ENCODE measurements at regions not wholly inside any gene's neighbourhood (a gene's known extent, or its start where the extent isn't known, plus 50 kb on each side); places are given as distances from the start of the nearest gene placed in this dataset.
"Not testable (repeated sequence)": the region's sequence is repeated elsewhere in the genome, so short reads cannot be mapped to it uniquely, and the experiment has no call there.

- H3K4me1 ChIP-seq (ENCODE audit: control insufficient read depth in 4 of 4, insufficient read depth in 4 of 4, low read length in 3 of 4); H3K36me3 ChIP-seq (ENCODE audit: control insufficient read depth in 4 of 4, insufficient read depth in 3 of 4, low read depth in 1 of 4, low read length in 3 of 4); H3K4me3 ChIP-seq (ENCODE audit: low read depth in 1 of 3, low read length in 3 of 3); H3K9me3 ChIP-seq (ENCODE audit: control insufficient read depth in 4 of 4, low read length in 3 of 4); DNase-seq (ENCODE audit: low spot score); H3K27ac ChIP-seq (ENCODE audit: low read depth in 1 of 2, low read length in 2 of 2); H3K27me3 ChIP-seq (ENCODE audit: control insufficient read depth in 4 of 4, insufficient read depth in 4 of 4, low read length in 3 of 4); H3K9ac ChIP-seq (ENCODE audit: low read depth in 1 of 2, low read length in 2 of 2): not testable (repeated sequence)
- WGBS: 88% methylated on average over 15 of the region's 15 CpGs
Measured at GRCh38 chr3:195637473-195638233, 53.9 kb upstream of the APOD start.

DNA sequence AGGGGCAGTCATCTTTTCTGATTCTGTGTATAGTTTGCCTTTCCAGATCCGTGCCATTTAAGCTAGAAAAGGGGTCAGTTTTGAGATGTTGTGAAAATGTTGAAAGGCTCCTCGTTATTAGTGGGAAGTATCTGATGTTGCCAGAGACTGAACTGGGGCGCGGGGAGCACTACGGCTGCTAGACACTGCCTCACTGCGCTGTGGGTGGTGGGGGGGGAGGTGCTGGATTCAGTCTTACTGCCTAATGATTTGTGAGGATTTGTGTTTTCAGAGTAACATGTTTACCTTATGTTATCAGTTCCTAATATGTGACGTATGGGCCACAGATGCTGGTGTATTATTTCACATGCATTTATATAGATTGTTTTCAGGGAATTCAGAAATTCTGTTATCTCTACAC, 53.3 kb upstream of the APOD start:
- H3K4me3 ChIP-seq (ENCODE audit: low read depth in 1 of 3, low read length in 3 of 3): not testable (repeated sequence)
- WGBS: 91% methylated on average over 5 of the region's 7 CpGs

DNA sequence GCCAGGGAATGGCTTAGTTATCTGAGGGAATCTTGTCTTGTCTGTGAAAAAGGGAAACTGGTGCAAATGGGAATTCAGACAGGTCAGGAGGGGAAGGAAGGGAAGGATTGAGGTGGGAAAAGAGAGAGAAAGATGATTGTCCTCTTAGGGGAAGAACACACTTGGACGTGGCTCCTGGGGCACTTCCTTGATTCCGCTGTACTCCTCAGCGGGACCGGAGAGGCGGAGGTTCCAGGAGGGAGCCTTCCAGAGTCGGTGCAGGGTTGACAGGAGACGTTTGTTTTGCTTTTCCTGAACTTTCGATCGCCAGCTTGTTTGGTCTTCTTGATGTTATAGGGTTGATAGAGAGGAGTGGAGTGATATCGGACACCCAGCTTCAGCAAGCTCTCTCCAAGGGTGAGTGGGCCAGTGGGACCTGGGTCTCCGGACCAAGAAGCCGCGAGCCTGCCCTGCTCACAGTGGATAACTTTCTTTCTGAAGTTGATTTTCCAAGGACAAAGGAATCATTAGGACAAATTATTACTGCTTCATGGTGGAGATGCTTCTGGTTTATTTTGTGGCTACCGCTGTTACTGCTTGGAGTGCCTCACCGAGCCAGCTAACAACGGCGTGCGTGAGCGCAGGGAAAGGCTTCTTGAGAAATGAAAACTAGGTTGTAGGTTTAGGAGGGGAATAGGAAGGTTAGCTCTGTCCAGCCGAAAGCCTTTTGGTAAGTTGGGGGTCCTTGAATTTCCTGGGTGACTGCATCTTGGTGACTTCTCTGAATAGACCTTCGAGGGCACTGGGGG, 52.4 kb upstream of the APOD start:
- 60% methylated on average over 16 of the region's 21 CpGs for WGBS
- not testable (repeated sequence) for H3K4me1 ChIP-seq (ENCODE audit: control insufficient read depth in 4 of 4, insufficient read depth in 4 of 4, low read length in 3 of 4); H3K36me3 ChIP-seq (ENCODE audit: control insufficient read depth in 4 of 4, insufficient read depth in 3 of 4, low read depth in 1 of 4, low read length in 3 of 4); H3K27me3 ChIP-seq (ENCODE audit: control insufficient read depth in 4 of 4, insufficient read depth in 4 of 4, low read length in 3 of 4); H3K9ac ChIP-seq (ENCODE audit: low read depth in 1 of 2, low read length in 2 of 2); H3K4me3 ChIP-seq (ENCODE audit: low read depth in 1 of 3, low read length in 3 of 3); H3K27ac ChIP-seq (ENCODE audit: low read depth in 1 of 2, low read length in 2 of 2); H3K9me3 ChIP-seq (ENCODE audit: control insufficient read depth in 4 of 4, low read length in 3 of 4)
- peak; percentile 4 for DNase-seq (ENCODE audit: low spot score)

More for the DNA sequence above, 53.3 kb upstream of the APOD start:
- not testable (repeated sequence) for H3K27ac ChIP-seq (ENCODE audit: low read depth in 1 of 2, low read length in 2 of 2); H3K4me1 ChIP-seq (ENCODE audit: control insufficient read depth in 4 of 4, insufficient read depth in 4 of 4, low read length in 3 of 4); H3K27me3 ChIP-seq (ENCODE audit: control insufficient read depth in 4 of 4, insufficient read depth in 4 of 4, low read length in 3 of 4); H3K9ac ChIP-seq (ENCODE audit: low read depth in 1 of 2, low read length in 2 of 2); DNase-seq (ENCODE audit: low spot score); H3K36me3 ChIP-seq (ENCODE audit: control insufficient read depth in 4 of 4, insufficient read depth in 3 of 4, low read depth in 1 of 4, low read length in 3 of 4); H3K9me3 ChIP-seq (ENCODE audit: control insufficient read depth in 4 of 4, low read length in 3 of 4)

DNA sequence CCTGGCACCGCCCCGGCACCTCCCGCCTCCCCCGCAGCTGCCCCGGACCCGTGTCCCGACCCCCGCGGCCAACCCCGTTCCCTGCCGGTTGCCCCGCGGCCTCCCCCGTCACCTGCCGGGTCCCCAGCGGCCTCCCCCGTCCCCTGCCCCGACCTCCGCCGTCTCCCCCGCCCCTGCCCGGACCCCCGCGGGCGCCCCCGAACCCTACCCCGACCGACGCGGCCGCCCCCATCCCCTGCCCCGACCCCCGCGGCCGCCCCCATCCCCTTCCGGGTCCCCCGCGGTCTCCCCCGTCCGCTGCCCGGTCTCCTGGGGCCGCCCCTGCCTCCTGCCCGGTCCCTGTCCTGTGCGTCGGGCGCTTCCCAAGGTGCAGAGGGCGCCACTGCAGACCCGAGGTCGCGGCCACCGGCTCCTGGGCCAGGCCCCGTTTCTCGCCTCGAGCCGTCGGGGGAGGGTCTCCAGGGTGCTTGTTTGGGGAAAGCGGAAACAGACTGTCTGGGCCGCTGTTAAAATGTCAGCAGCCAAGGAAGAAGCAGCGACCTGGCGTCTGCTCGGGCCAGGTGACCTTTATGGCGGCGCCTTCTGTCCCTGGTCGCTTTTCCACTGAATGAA, 51.6 kb upstream of the APOD start:
- not testable (repeated sequence) for H3K4me3 ChIP-seq (ENCODE audit: low read depth in 1 of 3, low read length in 3 of 3); DNase-seq (ENCODE audit: low spot score)
- WGBS: under 1% methylated on average over 15 of the region's 64 CpGs

DNA sequence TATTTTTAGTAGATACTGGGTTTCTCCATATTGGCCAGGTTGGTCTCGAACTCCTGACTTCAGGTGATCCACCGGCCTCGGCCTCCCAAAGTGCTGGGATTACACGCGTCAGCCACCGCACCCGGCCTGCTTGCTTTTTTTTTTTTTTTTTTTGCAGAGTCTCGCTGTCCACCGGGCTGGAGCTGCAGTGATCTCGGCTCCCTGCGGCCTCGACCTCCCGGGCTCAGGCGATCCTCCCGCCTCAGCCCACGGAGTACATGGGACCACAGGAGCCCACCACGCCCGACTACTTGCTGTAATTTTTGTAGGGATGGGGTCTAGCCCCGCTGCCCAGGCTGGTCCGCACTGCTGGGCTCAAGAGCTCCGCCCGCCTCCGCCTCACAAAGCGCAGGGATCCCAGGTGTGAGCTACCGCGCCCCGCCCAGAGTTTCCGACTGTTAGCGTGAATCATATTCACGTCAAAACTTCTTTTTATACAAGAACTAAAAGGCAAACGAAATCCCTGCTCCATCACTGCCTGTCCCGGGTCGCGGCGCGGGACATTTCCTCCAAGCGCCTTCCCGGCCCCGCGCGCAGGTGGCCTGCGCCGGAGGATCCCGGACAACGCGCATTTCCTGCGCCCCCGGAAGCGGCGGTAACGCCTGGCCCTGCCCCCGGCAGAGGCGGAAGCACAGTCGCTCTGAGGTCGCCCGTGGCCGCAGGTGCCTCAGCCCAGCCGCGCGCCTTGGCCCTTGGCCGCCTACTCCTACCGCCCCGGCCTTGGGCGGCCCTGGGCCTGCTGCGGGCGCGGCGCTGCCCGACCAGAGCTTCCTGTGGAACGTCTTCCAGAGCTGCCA, 50.9 kb upstream of the APOD start:
- H3K9ac ChIP-seq (ENCODE audit: low read depth in 1 of 2, low read length in 2 of 2); H3K4me1 ChIP-seq (ENCODE audit: control insufficient read depth in 4 of 4, insufficient read depth in 4 of 4, low read length in 3 of 4); H3K27me3 ChIP-seq (ENCODE audit: control insufficient read depth in 4 of 4, insufficient read depth in 4 of 4, low read length in 3 of 4); H3K36me3 ChIP-seq (ENCODE audit: control insufficient read depth in 4 of 4, insufficient read depth in 3 of 4, low read depth in 1 of 4, low read length in 3 of 4); H3K9me3 ChIP-seq (ENCODE audit: control insufficient read depth in 4 of 4, low read length in 3 of 4); DNase-seq (ENCODE audit: low spot score): not testable (repeated sequence)
- H3K27ac ChIP-seq (ENCODE audit: low read depth in 1 of 2, low read length in 2 of 2): peak overlapping the region in 1 of 2 donors; percentile 54
- WGBS: under 1% methylated on average over 11 of the region's 70 CpGs
- H3K4me3 ChIP-seq (ENCODE audit: low read depth in 1 of 3, low read length in 3 of 3): peak overlapping the region in 2 of 3 donors; percentile 36 to 37

More for the DNA sequence above, 51.6 kb upstream of the APOD start:
- not testable (repeated sequence) for H3K9me3 ChIP-seq (ENCODE audit: control insufficient read depth in 4 of 4, low read length in 3 of 4); H3K27ac ChIP-seq (ENCODE audit: low read depth in 1 of 2, low read length in 2 of 2); H3K9ac ChIP-seq (ENCODE audit: low read depth in 1 of 2, low read length in 2 of 2); H3K27me3 ChIP-seq (ENCODE audit: control insufficient read depth in 4 of 4, insufficient read depth in 4 of 4, low read length in 3 of 4); H3K36me3 ChIP-seq (ENCODE audit: control insufficient read depth in 4 of 4, insufficient read depth in 3 of 4, low read depth in 1 of 4, low read length in 3 of 4); H3K4me1 ChIP-seq (ENCODE audit: control insufficient read depth in 4 of 4, insufficient read depth in 4 of 4, low read length in 3 of 4)
